ENCODE measurements at regions not wholly inside any gene's neighbourhood (a gene's known extent, or its start where the extent isn't known, plus 50 kb on each side); places are given as distances from the start of the nearest gene placed in this dataset.

DNA sequence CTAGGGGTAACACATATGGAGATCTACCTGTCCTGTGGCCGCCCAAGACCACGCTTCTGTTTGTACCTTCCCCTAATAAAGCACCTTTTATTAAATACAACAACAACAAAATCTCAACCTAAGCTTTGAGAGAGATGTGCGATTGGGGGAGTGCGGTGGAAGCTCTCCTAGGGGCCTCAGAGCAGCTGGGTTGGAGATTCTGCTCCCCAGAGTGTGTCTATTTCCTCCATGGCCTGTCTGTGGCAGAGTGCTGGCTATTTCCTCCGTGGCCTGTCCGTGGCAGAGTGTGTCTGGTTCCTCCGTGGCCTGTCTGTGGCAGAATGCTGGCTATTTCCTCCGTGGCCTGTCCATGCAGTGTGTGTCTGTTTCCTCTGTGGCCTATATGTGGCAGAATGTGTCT, 139.3 kb upstream of the IPO9 start:
- Histone ChIP-seq H3K36me3 (ENCODE audit: insufficient read depth, low read length) (no peaks in the 10 kb centered on the region), H3K9me3 (ENCODE audit: low read length) (no peaks in the 10 kb centered on the region), H3K27me3 (ENCODE audit: control insufficient read depth in 1 of 2, insufficient read depth in 2 of 2, low read length in 2 of 2) (no peaks in the 10 kb centered on the region), H3K4me1 (ENCODE audit: insufficient read depth, low read length) (peaks cover 22% of the 10 kb centered on the region), H3K9ac (ENCODE audit: low read length) (no peak overlapping the region), H3K27ac (ENCODE audit: low read depth, low read length) (no peak overlapping the region), H3K4me3 (ENCODE audit: low read depth in 1 of 2, low read length in 2 of 2) (no peak overlapping the region)

GRCh38 chr1:201690528-201690927, 138.4 kb upstream of the IPO9 start:
- Histone ChIP-seq H3K9ac (ENCODE audit: low read length) (no peak overlapping the region), H3K36me3 (ENCODE audit: insufficient read depth, low read length) (no peaks in the 10 kb centered on the region), H3K4me1 (ENCODE audit: insufficient read depth, low read length) (peaks cover 31% of the 10 kb centered on the region)

GRCh38 chr1:201691716-201692554, 137.0 kb upstream of the IPO9 start:
- no peak overlapping the region for H3K9ac ChIP-seq (ENCODE audit: low read length)
- no peaks in the 10 kb centered on the region for H3K36me3 ChIP-seq (ENCODE audit: insufficient read depth, low read length)
- H3K27me3 ChIP-seq (ENCODE audit: control insufficient read depth in 1 of 2, insufficient read depth in 2 of 2, low read length in 2 of 2), result no peaks in the 10 kb centered on the region
- H3K4me3 ChIP-seq (ENCODE audit: low read depth in 1 of 2, low read length in 2 of 2), result no peak overlapping the region
- H3K27ac ChIP-seq (ENCODE audit: low read depth, low read length), result no peak overlapping the region
- peaks cover 45% of the 10 kb centered on the region for H3K4me1 ChIP-seq (ENCODE audit: insufficient read depth, low read length)
- H3K9me3 ChIP-seq (ENCODE audit: low read length), result no peaks in the 10 kb centered on the region

More at GRCh38 chr1:201690528-201690927, 138.4 kb upstream of the IPO9 start:
- H3K9me3 ChIP-seq (ENCODE audit: low read length), result no peaks in the 10 kb centered on the region
- no peaks in the 10 kb centered on the region for H3K27me3 ChIP-seq (ENCODE audit: control insufficient read depth in 1 of 2, insufficient read depth in 2 of 2, low read length in 2 of 2)
- no peak overlapping the region for H3K27ac ChIP-seq (ENCODE audit: low read depth, low read length)
- H3K4me3 ChIP-seq (ENCODE audit: low read depth in 1 of 2, low read length in 2 of 2), result no peak overlapping the region

DNA sequence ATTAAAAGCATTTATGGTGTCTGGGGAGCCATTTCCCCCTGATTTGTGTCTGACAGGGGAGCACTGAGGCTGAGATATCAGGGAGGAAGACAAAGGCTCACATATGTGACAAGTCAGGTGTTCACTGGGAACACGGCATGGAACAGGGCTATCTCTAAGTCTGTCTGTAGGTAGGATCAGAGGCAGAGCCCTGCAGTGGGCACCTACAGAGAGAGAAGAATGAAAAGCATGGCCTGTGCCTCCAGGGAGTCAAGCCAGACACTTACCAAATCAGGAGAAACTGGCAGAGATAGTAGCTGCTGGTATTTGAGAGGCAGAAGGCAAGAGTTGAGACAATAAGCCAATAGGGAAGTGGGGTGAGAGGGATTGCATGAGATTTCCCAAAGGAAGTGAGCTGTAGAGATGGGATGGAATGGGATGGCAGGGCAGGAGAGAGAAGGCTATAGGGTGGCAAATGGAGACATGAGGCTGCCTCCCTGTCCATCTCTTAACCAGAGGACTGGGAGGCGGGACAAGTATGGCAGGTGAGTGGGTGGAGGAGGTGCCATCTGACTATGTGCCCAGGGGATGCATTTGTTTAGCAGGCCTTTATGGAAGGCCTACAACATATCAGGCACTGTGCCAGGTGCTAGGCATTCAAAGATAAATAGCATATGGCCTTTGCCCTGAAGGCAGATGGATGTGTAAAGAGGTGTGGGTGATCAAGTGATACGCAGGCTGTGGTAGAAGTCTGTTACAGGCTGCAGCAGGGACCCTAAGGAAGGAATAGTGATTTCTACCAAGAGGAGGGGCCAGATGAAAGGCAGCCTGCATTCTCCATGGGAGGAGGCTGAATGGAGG, 136.2 kb upstream of the IPO9 start:
- Histone ChIP-seq H3K9ac (ENCODE audit: low read length) (no peak overlapping the region), H3K4me3 (ENCODE audit: low read depth in 1 of 2, low read length in 2 of 2) (no peak overlapping the region), H3K36me3 (ENCODE audit: insufficient read depth, low read length) (no peaks in the 10 kb centered on the region), H3K27ac (ENCODE audit: low read depth, low read length) (no peak overlapping the region), H3K9me3 (ENCODE audit: low read length) (no peaks in the 10 kb centered on the region), H3K4me1 (ENCODE audit: insufficient read depth, low read length) (peaks cover 52% of the 10 kb centered on the region), H3K27me3 (ENCODE audit: control insufficient read depth in 1 of 2, insufficient read depth in 2 of 2, low read length in 2 of 2) (no peaks in the 10 kb centered on the region)

- Histone ChIP-seq H3K36me3 (ENCODE audit: insufficient read depth, low read length) (no peaks in the 10 kb centered on the region), H3K27me3 (ENCODE audit: control insufficient read depth in 1 of 2, insufficient read depth in 2 of 2, low read length in 2 of 2) (no peaks in the 10 kb centered on the region), H3K27ac (ENCODE audit: low read depth, low read length) (no peak overlapping the region), H3K4me3 (ENCODE audit: low read depth in 1 of 2, low read length in 2 of 2) (no peak overlapping the region), H3K9ac (ENCODE audit: low read length) (no peak overlapping the region), H3K4me1 (ENCODE audit: insufficient read depth, low read length) (peaks cover 52% of the 10 kb centered on the region), H3K9me3 (ENCODE audit: low read length) (no peaks in the 10 kb centered on the region)
Measured at GRCh38 chr1:201693890-201694607, 134.9 kb upstream of the IPO9 start.

GRCh38 chr1:201694608-201695335, 134.2 kb upstream of the IPO9 start:
- H3K27me3 ChIP-seq (ENCODE audit: control insufficient read depth in 1 of 2, insufficient read depth in 2 of 2, low read length in 2 of 2), result no peaks in the 10 kb centered on the region
- H3K9me3 ChIP-seq (ENCODE audit: low read length), result no peaks in the 10 kb centered on the region
- H3K4me1 ChIP-seq (ENCODE audit: insufficient read depth, low read length), result peaks cover 52% of the 10 kb centered on the region
- no peak overlapping the region for H3K27ac ChIP-seq (ENCODE audit: low read depth, low read length)
- no peak overlapping the region for H3K9ac ChIP-seq (ENCODE audit: low read length)
- no peaks in the 10 kb centered on the region for H3K36me3 ChIP-seq (ENCODE audit: insufficient read depth, low read length)
- no peak overlapping the region for H3K4me3 ChIP-seq (ENCODE audit: low read depth in 1 of 2, low read length in 2 of 2)

- H3K27ac ChIP-seq (ENCODE audit: low read depth, low read length), result peak overlapping the region; percentile 61
- H3K27me3 ChIP-seq (ENCODE audit: control insufficient read depth in 1 of 2, insufficient read depth in 2 of 2, low read length in 2 of 2), result no peaks in the 10 kb centered on the region
- no peaks in the 10 kb centered on the region for H3K9me3 ChIP-seq (ENCODE audit: low read length)
- H3K36me3 ChIP-seq (ENCODE audit: insufficient read depth, low read length), result no peaks in the 10 kb centered on the region
- H3K9ac ChIP-seq (ENCODE audit: low read length), result no peak overlapping the region
- H3K4me3 ChIP-seq (ENCODE audit: low read depth in 1 of 2, low read length in 2 of 2), result peak overlapping the region in 1 of 2 donors; percentile 21
- H3K4me1 ChIP-seq (ENCODE audit: insufficient read depth, low read length), result peaks cover 52% of the 10 kb centered on the region
Measured at GRCh38 chr1:201695607-201696006, 133.3 kb upstream of the IPO9 start.

DNA sequence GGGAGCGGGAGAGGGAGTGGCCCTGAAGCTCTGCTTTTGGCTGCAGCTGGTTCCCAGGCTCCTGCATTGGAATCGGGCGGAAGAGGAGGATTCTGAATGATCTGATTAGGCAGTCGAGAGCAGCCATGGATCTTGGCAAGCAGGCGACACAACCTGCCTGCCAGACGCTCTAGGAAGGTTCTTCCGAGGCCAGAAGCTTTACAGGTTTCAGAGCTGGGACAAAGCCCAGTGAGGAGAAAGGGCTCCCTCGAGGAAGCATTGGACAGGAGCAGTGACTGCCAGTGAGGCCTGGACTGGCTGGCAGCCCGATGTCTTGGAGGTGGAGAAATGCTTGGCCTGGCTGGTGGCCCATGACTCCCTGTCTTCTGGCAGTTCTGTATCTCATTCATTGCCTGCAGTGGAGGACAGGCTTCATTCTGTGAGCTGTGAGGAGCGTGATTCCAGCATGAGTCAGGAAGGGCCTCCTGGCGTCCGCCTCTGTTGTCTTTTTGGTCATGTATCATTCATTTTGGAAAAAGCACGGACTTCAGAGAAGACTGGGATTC, 132.7 kb upstream of the IPO9 start:
- Histone ChIP-seq H3K9me3 (ENCODE audit: low read length) (no peaks in the 10 kb centered on the region), H3K27me3 (ENCODE audit: control insufficient read depth in 1 of 2, insufficient read depth in 2 of 2, low read length in 2 of 2) (no peaks in the 10 kb centered on the region), H3K36me3 (ENCODE audit: insufficient read depth, low read length) (no peaks in the 10 kb centered on the region), H3K9ac (ENCODE audit: low read length) (no peak overlapping the region), H3K27ac (ENCODE audit: low read depth, low read length) (peak overlapping the region; percentile 61), H3K4me1 (ENCODE audit: insufficient read depth, low read length) (peaks cover 52% of the 10 kb centered on the region), H3K4me3 (ENCODE audit: low read depth in 1 of 2, low read length in 2 of 2) (peak overlapping the region in 1 of 2 donors; percentile 21)

DNA sequence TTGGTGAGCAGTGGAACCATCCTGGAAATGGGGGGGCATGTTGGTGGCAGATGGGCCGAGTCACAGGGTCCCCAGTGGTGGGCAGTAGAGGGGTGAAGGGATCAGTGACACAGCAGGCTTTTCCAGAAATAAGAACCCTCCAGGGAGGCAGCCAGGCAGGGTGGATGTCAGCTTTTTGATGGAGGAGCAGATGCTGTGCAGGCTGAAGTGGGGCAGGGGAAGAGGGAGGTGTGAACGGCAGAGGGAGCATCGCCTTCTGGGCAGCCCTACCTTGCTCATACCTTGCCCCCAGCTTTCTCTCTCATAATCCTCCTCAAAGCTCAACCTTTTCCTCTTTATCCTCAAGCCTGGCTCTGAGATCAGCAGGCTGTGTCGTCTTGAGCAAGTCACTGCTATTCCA, 131.8 kb upstream of the IPO9 start:
- H3K4me3 ChIP-seq (ENCODE audit: low read depth in 1 of 2, low read length in 2 of 2), result no peak overlapping the region
- no peak overlapping the region for H3K9ac ChIP-seq (ENCODE audit: low read length)
- H3K4me1 ChIP-seq (ENCODE audit: insufficient read depth, low read length), result peaks cover 48% of the 10 kb centered on the region
- no peaks in the 10 kb centered on the region for H3K9me3 ChIP-seq (ENCODE audit: low read length)
- no peaks in the 10 kb centered on the region for H3K36me3 ChIP-seq (ENCODE audit: insufficient read depth, low read length)
- peak overlapping the region; percentile 24 for H3K27ac ChIP-seq (ENCODE audit: low read depth, low read length)
- no peaks in the 10 kb centered on the region for H3K27me3 ChIP-seq (ENCODE audit: control insufficient read depth in 1 of 2, insufficient read depth in 2 of 2, low read length in 2 of 2)

DNA sequence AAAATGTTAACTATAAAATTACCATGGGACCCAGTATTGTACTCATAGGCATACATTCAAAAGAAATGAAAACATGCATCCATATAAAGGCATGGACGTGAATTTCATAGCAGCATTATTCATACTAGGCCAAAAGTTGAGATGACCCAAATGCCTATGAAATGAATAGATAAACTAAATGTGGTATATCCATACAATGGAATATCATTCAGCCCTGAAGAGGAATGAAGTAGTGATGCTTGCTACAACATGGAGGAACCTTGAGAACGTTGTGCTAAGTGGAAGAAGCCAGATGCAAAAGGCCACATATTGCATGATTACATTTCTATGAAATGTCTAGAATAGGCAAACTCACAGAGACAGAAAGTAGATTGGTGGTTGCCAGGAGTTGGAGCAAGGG, 127.1 kb upstream of the IPO9 start:
- Histone ChIP-seq H3K36me3 (ENCODE audit: insufficient read depth, low read length) (no peaks in the 10 kb centered on the region), H3K9me3 (ENCODE audit: low read length) (no peaks in the 10 kb centered on the region), H3K4me1 (ENCODE audit: insufficient read depth, low read length) (peaks cover 33% of the 10 kb centered on the region), H3K4me3 (ENCODE audit: low read depth in 1 of 2, low read length in 2 of 2) (no peak overlapping the region), H3K27me3 (ENCODE audit: control insufficient read depth in 1 of 2, insufficient read depth in 2 of 2, low read length in 2 of 2) (no peaks in the 10 kb centered on the region), H3K9ac (ENCODE audit: low read length) (no peak overlapping the region), H3K27ac (ENCODE audit: low read depth, low read length) (no peak overlapping the region)
